Immature natural killer cell (primary cell): ENCODE measurements at regions not wholly inside any gene's neighbourhood (a gene's known extent, or its start where the extent isn't known, plus 50 kb on each side); places are given as distances from the start of the nearest gene placed in this dataset.
A peak's percentile ranks its signal among the peaks of the same experiment; 100 is the strongest.

Source experiments
- DNase-seq, 3 donors: peaks; one replicate each; pipeline ENCODE4 v3.0.0; 2022; ENCODE audit warnings: mixed read lengths in 1 of 3
- H3K27ac Mint-ChIP-seq, 6 donors: one replicate each; pipeline ENCODE4 v1.8.0; 2020; ENCODE audit warnings: mixed read lengths in 6 of 6, mild to moderate bottlenecking in 5 of 6, inconsistent platforms in 4 of 6, moderate library complexity in 3 of 6
- H3K27me3 Mint-ChIP-seq, 3 donors: one replicate each; pipeline ENCODE4 v1.8.0; 2020 to 2021; ENCODE audit warnings: low read depth in 3 of 3, mild to moderate bottlenecking in 3 of 3, mixed read lengths in 3 of 3, moderate library complexity in 3 of 3, inconsistent platforms in 1 of 3
- H3K36me3 Mint-ChIP-seq, 3 donors: one replicate each; pipeline ENCODE4 v1.8.0; 2020; ENCODE audit warnings: mixed read lengths in 3 of 3, inconsistent platforms in 2 of 3, mild to moderate bottlenecking in 2 of 3
- H3K4me1 Mint-ChIP-seq, 2 donors: one replicate each; pipeline ENCODE4 v1.8.0; 2020; ENCODE audit warnings: inconsistent platforms in 2 of 2, mild to moderate bottlenecking in 2 of 2, mixed read lengths in 2 of 2, moderate library complexity in 1 of 2
- H3K4me3 Mint-ChIP-seq, 5 donors: one replicate each; pipeline ENCODE4 v1.8.0; 2020; ENCODE audit warnings: mild to moderate bottlenecking in 5 of 5, mixed read lengths in 5 of 5, inconsistent platforms in 3 of 5, moderate library complexity in 3 of 5
- H3K9me3 Mint-ChIP-seq, 6 donors: one replicate each; pipeline ENCODE4 v1.8.0; 2020; ENCODE audit warnings: mild to moderate bottlenecking in 6 of 6, mixed read lengths in 6 of 6, inconsistent platforms in 4 of 6, moderate library complexity in 3 of 6

DNA sequence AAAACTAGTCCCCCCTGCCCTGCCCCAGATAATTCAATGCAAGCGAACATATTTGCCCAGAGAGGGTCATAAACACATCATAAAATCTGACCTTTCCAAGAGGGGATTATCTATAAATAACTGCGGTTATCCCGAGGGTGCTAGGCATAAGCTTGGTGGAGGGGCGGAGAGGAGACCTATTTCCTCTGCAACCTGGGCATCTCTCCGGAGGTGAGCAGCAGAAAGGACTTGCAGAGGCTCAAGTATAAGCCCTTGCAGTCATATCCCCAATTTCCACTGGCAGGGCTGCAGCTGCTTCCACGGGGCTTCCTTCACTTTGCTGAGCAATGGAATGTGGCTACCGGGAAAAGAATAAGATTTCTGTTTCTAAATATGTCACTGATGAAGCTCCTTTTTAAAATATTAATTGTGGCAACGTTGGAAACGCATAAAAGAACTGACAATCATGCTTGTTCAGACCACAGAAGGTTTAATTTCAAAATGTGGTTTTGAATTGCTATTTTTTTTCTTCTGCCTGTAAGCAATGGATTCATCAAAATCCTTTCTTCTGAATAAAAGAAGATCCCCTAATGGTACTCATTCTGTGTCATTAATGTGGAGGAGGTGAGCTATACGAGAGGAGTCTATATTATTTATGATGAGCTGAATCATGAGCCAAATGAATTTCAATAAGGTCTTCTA, 268.9 kb upstream of the ATP2B1 start:
- Mint-ChIP-seq H3K4me3 (no peak overlapping the region), H3K9me3 (no peaks in the 10 kb centered on the region), H3K4me1 (no peaks in the 10 kb centered on the region), H3K27me3 (peaks cover 0 to 9% (median 0%) of the 10 kb centered on the region in 3 donors), H3K27ac (no peak overlapping the region), H3K36me3 (no peaks in the 10 kb centered on the region)
- DNase-seq: no peak

DNA sequence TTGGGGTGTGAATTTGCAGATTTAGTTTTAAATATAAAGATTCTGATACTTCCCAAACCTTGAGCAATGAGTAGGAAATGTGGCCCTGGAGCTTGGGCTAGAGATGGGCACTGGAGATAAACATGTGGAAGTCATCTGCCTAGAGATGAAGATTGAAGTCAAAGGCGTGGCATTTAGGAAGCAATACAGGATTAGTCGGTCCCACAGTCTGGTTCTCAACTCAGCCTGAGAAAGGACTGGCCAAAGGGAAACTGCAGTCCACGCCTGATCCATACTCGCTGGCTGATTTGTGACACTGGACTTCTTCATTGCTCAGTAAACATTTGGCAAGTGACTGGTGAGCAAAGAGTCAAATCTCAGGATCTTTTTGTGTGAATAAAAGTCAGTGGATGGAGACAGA, 268.2 kb upstream of the ATP2B1 start:
- Mint-ChIP-seq H3K4me1 (peaks cover 2% of the 10 kb centered on the region in 2 donors), H3K36me3 (no peaks in the 10 kb centered on the region), H3K4me3 (no peak overlapping the region), H3K27ac (no peak overlapping the region), H3K9me3 (no peaks in the 10 kb centered on the region), H3K27me3 (peaks cover 0 to 9% (median 1%) of the 10 kb centered on the region in 3 donors)
- DNase-seq: no peak

DNA sequence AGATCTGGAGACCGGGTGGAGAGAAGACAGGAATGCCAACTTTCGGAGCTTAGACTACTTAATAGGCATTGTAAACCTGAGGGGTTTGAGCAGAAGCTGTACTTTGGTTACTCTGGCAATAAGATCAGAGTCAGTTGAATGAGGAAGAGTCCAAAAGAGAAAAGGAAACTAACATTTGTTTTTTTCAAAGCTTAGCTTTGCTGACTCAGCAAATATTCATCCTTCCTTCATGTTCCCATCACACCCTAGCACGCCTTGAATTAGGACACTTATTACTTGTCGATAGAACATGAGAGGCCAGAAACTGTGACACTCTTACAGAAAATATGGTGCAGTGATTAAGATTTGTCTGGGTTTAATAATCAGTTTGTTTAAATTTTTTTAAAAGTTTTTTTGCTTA, 266.9 kb upstream of the ATP2B1 start:
- H3K9me3 Mint-ChIP-seq: no peaks in the 10 kb centered on the region
- H3K4me1 Mint-ChIP-seq: peaks cover 11 to 15% of the 10 kb centered on the region in 2 donors
- no peak overlapping the region for H3K4me3 Mint-ChIP-seq
- DNase-seq: no peak
- H3K27ac Mint-ChIP-seq: no peak overlapping the region
- peaks cover 1 to 9% (median 2%) of the 10 kb centered on the region in 3 donors for H3K27me3 Mint-ChIP-seq
- no peaks in the 10 kb centered on the region for H3K36me3 Mint-ChIP-seq

DNA sequence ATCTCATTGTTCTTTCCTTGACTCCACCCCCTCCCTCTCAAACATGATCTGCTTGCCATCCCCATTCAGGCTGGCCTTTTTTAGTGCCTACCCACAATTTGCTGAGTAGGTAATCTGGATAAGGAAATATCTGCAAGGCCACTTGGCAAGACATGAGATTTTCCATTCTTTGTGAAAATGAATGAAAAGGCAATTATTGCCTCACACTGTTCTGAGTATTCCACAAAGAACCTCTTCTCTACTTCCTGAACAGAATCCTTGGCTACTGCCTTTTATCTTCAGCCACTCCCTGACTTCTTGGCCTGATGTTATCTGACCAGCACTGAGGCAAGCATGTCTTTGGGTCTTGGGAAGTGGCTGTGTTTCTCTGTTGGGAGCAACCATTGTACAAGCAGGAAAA, 263.2 kb upstream of the ATP2B1 start:
- Mint-ChIP-seq H3K4me3 (no peak overlapping the region), H3K27ac (no peak overlapping the region), H3K9me3 (peaks cover 0 to 2% (median 0%) of the 10 kb centered on the region in 6 donors), H3K4me1 (peaks cover 11 to 16% of the 10 kb centered on the region in 2 donors), H3K27me3 (peaks cover 3 to 7% (median 5%) of the 10 kb centered on the region in 3 donors), H3K36me3 (no peaks in the 10 kb centered on the region)
- no peak for DNase-seq

DNA sequence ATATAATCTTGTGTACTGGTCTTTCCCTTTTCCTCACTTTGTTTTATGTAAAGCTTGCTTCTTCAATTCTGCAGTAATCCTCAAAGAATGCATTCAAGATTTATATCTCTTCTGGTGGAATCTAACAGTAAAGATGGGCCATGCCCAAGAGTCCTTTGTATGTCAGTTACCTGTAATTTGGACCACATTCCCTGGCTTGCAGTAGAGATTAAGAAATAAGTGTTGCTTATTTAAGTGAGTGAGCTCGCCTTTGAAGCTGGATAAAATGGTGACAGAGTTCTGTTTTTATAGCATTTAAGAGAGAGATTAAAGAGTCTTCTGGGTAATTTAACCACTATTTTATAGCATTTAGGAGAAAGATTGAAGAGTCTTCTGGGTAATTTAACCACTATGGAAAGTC, 262.1 kb upstream of the ATP2B1 start:
- DNase-seq: no peak

DNA sequence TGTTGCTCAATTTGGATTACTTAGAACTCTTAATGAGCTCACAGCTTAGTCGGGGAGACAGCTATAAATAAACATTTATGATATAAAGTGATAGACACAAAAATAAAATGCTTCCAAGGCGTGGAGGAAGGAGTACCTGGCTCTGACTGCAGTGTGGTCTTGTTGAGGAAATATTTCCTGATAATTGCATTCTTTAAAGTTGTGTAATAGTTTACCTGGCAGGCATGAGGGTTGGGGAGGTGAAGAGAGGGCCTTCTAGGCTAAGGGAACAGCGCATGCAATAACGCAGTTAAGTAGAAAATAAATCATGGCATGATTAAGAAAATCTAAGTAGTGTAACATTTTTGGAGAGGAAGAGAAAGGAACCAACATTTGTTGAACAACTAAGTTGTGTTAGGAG, 260.5 kb upstream of the ATP2B1 start:
- H3K9me3 Mint-ChIP-seq: peaks cover 0 to 2% (median 0%) of the 10 kb centered on the region in 6 donors
- no peak overlapping the region for H3K4me3 Mint-ChIP-seq
- no peaks in the 10 kb centered on the region for H3K36me3 Mint-ChIP-seq
- peaks cover 11 to 16% of the 10 kb centered on the region in 2 donors for H3K4me1 Mint-ChIP-seq
- peaks cover 0 to 7% (median 5%) of the 10 kb centered on the region in 3 donors for H3K27me3 Mint-ChIP-seq
- DNase-seq: no peak
- no peak overlapping the region for H3K27ac Mint-ChIP-seq

More for the DNA sequence above, 262.1 kb upstream of the ATP2B1 start:
- Mint-ChIP-seq H3K4me1 (peaks cover 11 to 16% of the 10 kb centered on the region in 2 donors), H3K9me3 (peaks cover 0 to 2% (median 0%) of the 10 kb centered on the region in 6 donors), H3K36me3 (no peaks in the 10 kb centered on the region), H3K27me3 (peaks cover 3 to 7% (median 5%) of the 10 kb centered on the region in 3 donors), H3K4me3 (no peak overlapping the region), H3K27ac (no peak overlapping the region)

DNA sequence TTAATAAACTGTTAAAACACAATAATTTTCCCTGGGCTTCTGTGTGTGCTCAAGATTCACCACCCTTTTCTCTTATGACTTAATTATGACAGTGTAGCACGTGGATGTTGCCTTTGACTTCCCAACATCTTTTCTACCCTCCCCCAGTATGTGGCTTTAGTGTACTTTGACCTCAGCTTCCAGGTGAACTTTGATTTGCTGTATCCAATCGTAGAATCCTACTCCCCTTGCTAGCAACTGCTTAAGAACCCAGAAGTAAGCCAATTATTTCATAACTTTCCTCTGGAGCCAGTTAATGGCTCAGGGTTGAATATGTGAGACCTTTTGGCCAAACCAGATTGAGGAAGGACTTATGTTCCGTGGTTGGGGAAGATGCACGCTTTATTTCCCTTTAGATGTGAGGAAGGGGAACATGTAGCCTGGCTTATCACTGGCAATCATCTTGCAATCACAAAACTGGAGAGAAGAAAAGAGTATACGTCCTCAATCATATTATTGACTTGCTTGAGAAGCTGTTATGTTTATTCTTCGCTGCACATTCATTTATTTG, 259.6 kb upstream of the ATP2B1 start:
- Mint-ChIP-seq H3K4me3 (no peak overlapping the region), H3K36me3 (no peaks in the 10 kb centered on the region), H3K9me3 (peaks cover 0 to 2% (median 0%) of the 10 kb centered on the region in 6 donors), H3K27me3 (peaks cover 0 to 7% (median 5%) of the 10 kb centered on the region in 3 donors), H3K27ac (peak overlapping the region in 1 of 6 donors; percentile 4), H3K4me1 (peaks cover 11 to 16% of the 10 kb centered on the region in 2 donors)
- DNase-seq: no peak

DNA sequence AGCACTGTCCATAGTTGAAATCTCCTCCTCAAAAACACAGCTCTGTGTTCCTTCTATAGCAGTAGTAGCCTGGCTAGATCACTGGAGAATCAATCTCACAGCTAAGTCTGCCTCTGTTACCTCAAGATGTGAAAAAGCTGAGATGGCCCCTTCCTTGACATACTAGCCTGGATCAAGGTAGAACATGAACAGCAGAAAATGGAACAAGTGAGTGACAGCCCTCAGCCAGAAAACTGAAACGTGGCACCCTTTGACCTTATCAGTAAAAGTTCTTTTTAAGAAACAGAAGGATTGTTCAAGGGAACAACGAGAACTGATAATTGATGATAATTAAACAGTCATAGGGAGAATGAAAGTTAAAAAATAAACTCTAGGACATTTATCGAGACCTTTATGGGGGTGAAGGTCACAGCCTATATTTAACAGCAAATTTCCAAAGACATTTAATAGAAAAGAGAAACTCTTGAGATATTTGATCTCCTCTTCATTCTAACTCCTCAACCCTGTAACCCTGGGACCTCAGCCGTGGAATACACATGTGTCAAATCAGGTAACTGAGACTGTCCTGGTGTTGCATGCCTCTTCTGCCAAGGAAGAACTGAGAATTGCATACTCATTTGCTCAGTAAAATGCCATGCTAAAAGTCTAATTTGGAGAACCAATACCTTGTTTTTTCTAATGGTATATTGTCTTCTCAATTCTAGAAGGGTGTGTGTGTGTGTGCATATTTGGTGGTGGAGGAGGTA, 258.0 kb upstream of the ATP2B1 start:
- Mint-ChIP-seq H3K4me3 (no peak overlapping the region), H3K27me3 (peaks cover 2 to 7% (median 4%) of the 10 kb centered on the region in 3 donors), H3K36me3 (no peaks in the 10 kb centered on the region), H3K4me1 (peaks cover 8 to 17% of the 10 kb centered on the region in 2 donors), H3K9me3 (peaks cover 0 to 2% (median 0%) of the 10 kb centered on the region in 6 donors), H3K27ac (no peak overlapping the region)
- DNase-seq: no peak

DNA sequence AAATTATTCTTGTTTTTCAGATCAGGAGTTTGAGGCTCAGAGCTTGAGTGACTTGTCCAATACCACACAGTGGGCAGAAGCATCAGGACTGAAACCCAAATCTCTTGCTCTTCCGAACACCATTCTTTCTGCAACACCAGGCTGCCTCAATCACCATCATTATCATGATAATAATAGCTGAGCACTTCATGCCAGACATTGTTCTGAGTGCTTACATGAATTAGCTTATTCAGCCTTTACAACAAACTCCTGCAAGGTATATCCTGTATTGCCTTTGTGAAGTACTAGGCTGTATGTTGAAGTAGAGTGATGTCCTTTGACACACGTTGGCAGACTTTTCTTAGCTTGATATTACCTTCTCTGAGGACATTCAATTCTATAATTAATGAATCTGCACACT, 257.4 kb upstream of the ATP2B1 start:
- DNase-seq: no peak
- Mint-ChIP-seq H3K4me3 (no peak overlapping the region), H3K27ac (no peak overlapping the region), H3K27me3 (peaks cover 4 to 8% (median 7%) of the 10 kb centered on the region in 3 donors), H3K36me3 (no peaks in the 10 kb centered on the region), H3K9me3 (peaks cover 0 to 2% (median 0%) of the 10 kb centered on the region in 6 donors), H3K4me1 (peaks cover 3 to 11% of the 10 kb centered on the region in 2 donors)

DNA sequence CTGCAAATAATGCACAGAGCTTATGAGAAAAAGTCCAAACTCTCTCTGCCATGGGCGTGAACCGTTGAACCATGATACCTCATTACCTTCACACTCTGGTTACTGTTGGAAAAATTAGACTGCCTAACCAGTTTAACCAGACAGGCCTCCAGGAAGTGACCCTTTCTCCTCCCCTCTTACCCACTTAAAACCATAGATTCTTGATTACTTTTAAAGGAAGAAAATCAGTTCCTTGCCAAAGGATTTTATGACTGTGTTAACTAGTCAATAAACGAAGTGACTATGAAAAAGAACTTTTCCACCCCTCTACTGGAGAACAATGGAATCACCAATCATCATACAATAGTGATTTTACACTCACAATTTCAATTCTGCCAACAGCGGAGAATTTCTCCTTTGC, 254.0 kb upstream of the ATP2B1 start:
- no peak overlapping the region for H3K27ac Mint-ChIP-seq
- H3K27me3 Mint-ChIP-seq: peaks cover 0 to 9% (median 4%) of the 10 kb centered on the region in 3 donors
- no peaks in the 10 kb centered on the region for H3K36me3 Mint-ChIP-seq
- H3K4me1 Mint-ChIP-seq: peaks cover 2 to 6% of the 10 kb centered on the region in 2 donors
- H3K9me3 Mint-ChIP-seq: no peaks in the 10 kb centered on the region
- DNase-seq: no peak
- H3K4me3 Mint-ChIP-seq: no peak overlapping the region

DNA sequence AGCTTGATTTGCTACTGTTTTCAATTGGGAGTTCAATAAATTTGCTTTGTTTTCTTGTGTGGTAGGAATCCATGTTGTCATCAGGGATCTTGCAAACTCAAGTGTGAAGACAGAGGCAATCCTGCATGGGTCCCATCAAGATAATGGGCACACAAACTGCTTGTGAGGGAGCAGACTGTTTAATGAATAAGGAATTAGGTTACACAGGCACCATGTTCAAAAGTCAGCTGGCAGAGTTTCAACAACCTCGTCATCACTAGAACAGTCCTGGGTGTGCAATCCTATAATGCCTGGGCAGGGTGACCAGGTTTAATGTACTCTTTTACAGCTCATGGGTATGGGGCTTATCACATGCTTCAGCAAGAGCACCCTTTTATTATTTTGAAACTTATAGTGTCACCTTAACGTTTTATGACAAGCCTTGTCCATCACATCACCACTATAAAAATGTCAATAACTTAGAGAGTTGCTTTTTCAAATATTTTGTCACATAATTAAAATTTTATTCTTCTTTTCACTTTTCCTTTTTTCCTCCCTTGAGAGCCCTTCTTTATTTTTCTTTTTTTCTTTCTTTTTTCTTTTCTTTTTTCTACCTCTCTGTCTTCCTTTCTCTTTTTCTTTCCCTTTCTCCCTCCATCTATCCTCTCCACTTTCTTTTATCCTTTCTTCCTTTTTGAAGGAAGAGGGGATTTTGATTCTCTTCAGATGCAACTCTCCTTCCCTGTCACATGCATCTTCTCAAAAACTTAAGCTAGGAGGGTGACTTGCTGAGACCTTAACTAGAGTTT, 252.2 kb upstream of the ATP2B1 start:
- no peaks in the 10 kb centered on the region for H3K9me3 Mint-ChIP-seq
- H3K27ac Mint-ChIP-seq: no peak overlapping the region
- H3K4me3 Mint-ChIP-seq: no peak overlapping the region
- no peaks in the 10 kb centered on the region for H3K36me3 Mint-ChIP-seq
- no peak for DNase-seq
- peaks cover 2 to 6% of the 10 kb centered on the region in 2 donors for H3K4me1 Mint-ChIP-seq
- H3K27me3 Mint-ChIP-seq: peaks cover 1 to 9% (median 4%) of the 10 kb centered on the region in 3 donors

DNA sequence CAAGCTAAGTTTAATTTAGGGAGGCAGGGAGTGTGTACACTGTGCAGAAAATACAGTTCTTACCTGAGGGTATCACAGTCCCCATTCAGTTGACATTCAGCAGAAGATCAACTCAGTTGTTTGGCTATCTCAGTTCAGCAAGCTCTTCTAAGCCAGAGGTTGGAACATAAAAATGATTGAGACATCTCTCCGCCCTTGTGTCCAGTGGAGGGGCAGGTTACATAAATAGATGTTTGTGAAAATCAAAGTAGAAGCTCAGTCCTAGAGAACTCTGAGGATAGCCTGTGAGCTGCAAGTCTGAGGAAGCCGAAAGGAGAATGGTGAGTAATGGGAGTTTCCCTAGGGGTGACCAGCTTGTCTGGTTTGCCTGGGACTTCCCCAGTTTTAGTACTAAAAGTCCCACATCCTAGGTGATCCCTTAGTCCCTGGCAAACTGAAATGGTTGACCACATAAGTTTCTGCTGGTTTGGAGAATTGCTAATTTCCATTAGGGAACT, 251.4 kb upstream of the ATP2B1 start:
- no peaks in the 10 kb centered on the region for H3K36me3 Mint-ChIP-seq
- peaks cover 2 to 6% of the 10 kb centered on the region in 2 donors for H3K4me1 Mint-ChIP-seq
- no peaks in the 10 kb centered on the region for H3K9me3 Mint-ChIP-seq
- no peak for DNase-seq
- H3K27ac Mint-ChIP-seq: no peak overlapping the region
- H3K4me3 Mint-ChIP-seq: no peak overlapping the region
- peaks cover 1 to 9% (median 4%) of the 10 kb centered on the region in 3 donors for H3K27me3 Mint-ChIP-seq

DNA sequence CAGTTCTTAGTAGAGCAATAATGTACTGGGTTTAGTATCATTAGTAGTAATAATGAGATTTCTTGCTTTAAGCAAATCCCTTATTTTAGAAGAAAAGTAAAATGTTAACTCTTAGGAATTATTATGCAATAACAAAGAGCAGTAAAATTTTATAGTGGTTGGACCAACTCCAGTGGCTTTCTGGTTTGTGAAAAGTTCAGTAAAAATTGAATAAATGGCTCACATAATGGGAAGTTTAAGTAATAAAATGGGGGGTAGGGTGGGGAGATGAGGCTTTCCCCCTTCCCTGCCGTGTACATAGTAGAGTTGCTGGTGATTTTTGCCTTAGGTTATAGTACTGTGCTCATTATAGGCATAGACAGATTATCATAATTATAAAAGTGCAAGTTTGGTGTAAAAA, 250.5 kb upstream of the ATP2B1 start:
- no peaks in the 10 kb centered on the region for H3K36me3 Mint-ChIP-seq
- no peak overlapping the region for H3K4me3 Mint-ChIP-seq
- H3K27ac Mint-ChIP-seq: no peak overlapping the region
- peaks cover 1 to 9% (median 4%) of the 10 kb centered on the region in 3 donors for H3K27me3 Mint-ChIP-seq
- no peaks in the 10 kb centered on the region for H3K9me3 Mint-ChIP-seq
- DNase-seq: no peak
- H3K4me1 Mint-ChIP-seq: peaks cover 2 to 6% of the 10 kb centered on the region in 2 donors
